ENCODE measurements at regions not wholly inside any gene's neighbourhood (a gene's known extent, or its start where the extent isn't known, plus 50 kb on each side); places are given as distances from the start of the nearest gene placed in this dataset.

- Histone ChIP-seq H3K27ac (ENCODE audit: low read depth, low read length, poor library complexity, severe bottlenecking) (peak overlapping the region; percentile 76), H3F3A (ENCODE audit: insufficient read depth, low read length) (peaks cover 11% of the 10 kb centered on the region), H3K4me1 (ENCODE audit: insufficient read depth, low read length, severe bottlenecking) (peaks cover 100% of the 10 kb centered on the region), H4K20me1 (ENCODE audit: insufficient read depth, low read length) (no peaks in the 10 kb centered on the region), H3K27me3 (ENCODE audit: insufficient read depth, low read length) (no peaks in the 10 kb centered on the region), H3K9me3 (ENCODE audit: low read length) (no peaks in the 10 kb centered on the region), H3K79me2 (ENCODE audit: insufficient read depth, low read length) (peaks cover 41% of the 10 kb centered on the region), H3K36me3 (ENCODE audit: insufficient read depth, low read length) (peaks cover 20% of the 10 kb centered on the region; the same call in 1 of the 2 replicates), H3K9ac (ENCODE audit: low read length) (peak overlapping the region; percentile 13; the same call in 1 of the 2 replicates), H3K9me2 (ENCODE audit: low read depth, low read length) (no peaks in the 10 kb centered on the region), H2AFZ (ENCODE audit: low read length) (no peak overlapping the region), H3K4me3 (ENCODE audit: low read depth, low read length, poor library complexity, severe bottlenecking) (peak overlapping the region; percentile 23), H3K4me2 (ENCODE audit: low read length) (peak overlapping the region; percentile 52)
- TF ChIP-seq CTCF (IDR thresholded peaks at IDR 0.05; ENCODE audit: low read length): no peak
- no peak for TF ChIP-seq EZH2 (IDR thresholded peaks at IDR 0.05; ENCODE audit: borderline replicate concordance, low read length)
These were observed 86.9 kb downstream of the PLEKHG1 start for GRCh38 chr6:150686566-150686965.

- Histone ChIP-seq H3K79me2 (ENCODE audit: insufficient read depth, low read length) (peaks cover 50% of the 10 kb centered on the region), H3K9me2 (ENCODE audit: low read depth, low read length) (no peaks in the 10 kb centered on the region), H3K4me2 (ENCODE audit: low read length) (peak overlapping the region; percentile 52; the same call in 1 of the 2 replicates), H3K9me3 (ENCODE audit: low read length) (no peaks in the 10 kb centered on the region), H4K20me1 (ENCODE audit: insufficient read depth, low read length) (no peaks in the 10 kb centered on the region), H3K9ac (ENCODE audit: low read length) (peak overlapping the region; percentile 13; the same call in 1 of the 2 replicates), H3F3A (ENCODE audit: insufficient read depth, low read length) (peaks cover 11% of the 10 kb centered on the region), H3K4me1 (ENCODE audit: insufficient read depth, low read length, severe bottlenecking) (peaks cover 95% of the 10 kb centered on the region), H3K27me3 (ENCODE audit: insufficient read depth, low read length) (no peaks in the 10 kb centered on the region), H2AFZ (ENCODE audit: low read length) (no peak overlapping the region), H3K4me3 (ENCODE audit: low read depth, low read length, poor library complexity, severe bottlenecking) (peak overlapping the region; percentile 10), H3K36me3 (ENCODE audit: insufficient read depth, low read length) (peaks cover 27% of the 10 kb centered on the region; the same call in 1 of the 2 replicates), H3K27ac (ENCODE audit: low read depth, low read length, poor library complexity, severe bottlenecking) (peak overlapping the region; percentile 76)
- TF ChIP-seq EZH2 (IDR thresholded peaks at IDR 0.05; ENCODE audit: borderline replicate concordance, low read length) (no peak), CTCF (IDR thresholded peaks at IDR 0.05; ENCODE audit: low read length) (no peak)
These were observed 87.8 kb downstream of the PLEKHG1 start for GRCh38 chr6:150687508-150687907.

GRCh38 chr6:150689900-150690590, 90.4 kb downstream of the PLEKHG1 start:
- Histone ChIP-seq H3K9me3 (ENCODE audit: low read length) (no peaks in the 10 kb centered on the region), H2AFZ (ENCODE audit: low read length) (no peak overlapping the region), H4K20me1 (ENCODE audit: insufficient read depth, low read length) (no peaks in the 10 kb centered on the region), H3K27me3 (ENCODE audit: insufficient read depth, low read length) (no peaks in the 10 kb centered on the region), H3K4me3 (ENCODE audit: low read depth, low read length, poor library complexity, severe bottlenecking) (peak overlapping the region; percentile 18), H3K4me1 (ENCODE audit: insufficient read depth, low read length, severe bottlenecking) (peaks cover 87% of the 10 kb centered on the region), H3K27ac (ENCODE audit: low read depth, low read length, poor library complexity, severe bottlenecking) (peak overlapping the region; percentile 76), H3K9me2 (ENCODE audit: low read depth, low read length) (no peaks in the 10 kb centered on the region), H3K79me2 (ENCODE audit: insufficient read depth, low read length) (peaks cover 70% of the 10 kb centered on the region), H3F3A (ENCODE audit: insufficient read depth, low read length) (peaks cover 11% of the 10 kb centered on the region), H3K9ac (ENCODE audit: low read length) (no peak overlapping the region), H3K4me2 (ENCODE audit: low read length) (peak overlapping the region; percentile 49; the same call in 1 of the 2 replicates), H3K36me3 (ENCODE audit: insufficient read depth, low read length) (peaks cover 39% of the 10 kb centered on the region; the same call in 1 of the 2 replicates)
- TF ChIP-seq CTCF (IDR thresholded peaks at IDR 0.05; ENCODE audit: low read length) (no peak), EZH2 (IDR thresholded peaks at IDR 0.05; ENCODE audit: borderline replicate concordance, low read length) (no peak)
